Thoracic aorta (tissue), 2 donors: ENCODE measurements at regions not wholly inside any gene's neighbourhood (a gene's known extent, or its start where the extent isn't known, plus 50 kb on each side); places are given as distances from the start of the nearest gene placed in this dataset.
"Not testable (repeated sequence)": the region's sequence is repeated elsewhere in the genome, so short reads cannot be mapped to it uniquely, and the experiment has no call there.

Experiments
- ATAC-seq: fragments of 150-250 bp; one replicate; pipeline ENCODE4 v1.8.0; 2017; ENCODE audit warnings: low read depth; ENCODE audit not compliant: insufficient number of reproducible peaks, low FRiP score
- DNase-seq: peaks from one replicate; pipeline ENCODE4 v3.0.0-alpha.2; 2020; ENCODE audit warnings: low spot score
- H3K27ac ChIP-seq, 2 donors: fragments of 200-600 bp; sonication (generic); 1 replicate in 1 of 2; 2 replicates in 1 of 2; pipeline ENCODE4 v1.5.1; 2016; ENCODE audit warnings: mild to moderate bottlenecking in 2 of 2, moderate library complexity in 2 of 2
- H3K27me3 ChIP-seq: fragments of 200-600 bp; sonication (generic); replicated peaks from 2 replicates; pipeline ENCODE4 v1.6.0; 2016; ENCODE audit warnings: mild to moderate bottlenecking; ENCODE audit not compliant: insufficient read depth
- H3K36me3 ChIP-seq: fragments of 200-600 bp; sonication (generic); one replicate; pipeline ENCODE4 v1.5.1; 2016
- H3K4me1 ChIP-seq, 2 donors: fragments of 200-600 bp; sonication (generic); 1 replicate in 1 of 2; 2 replicates in 1 of 2; pipeline versions ENCODE4 v1.5.1 to v1.6.0; 2016; ENCODE audit warnings: low read depth in 2 of 2, mild to moderate bottlenecking in 1 of 2; ENCODE audit not compliant: control insufficient read depth in 1 of 2
- H3K4me3 ChIP-seq: fragments of 200-600 bp; sonication (generic); 2 replicates; pipeline ENCODE4 v1.5.1; 2016; ENCODE audit warnings: mild to moderate bottlenecking
- H3K9me3 ChIP-seq: fragments of 200-600 bp; sonication (generic); 2 replicates; pipeline ENCODE4 v1.5.1; 2016
- TF ChIP-seq, protein P1 (sequence below): fragments of 200-600 bp; sonication (generic); IDR thresholded peaks from one replicate; pipeline ENCODE4 v1.5.1; 2019; ENCODE audit warnings: antibody characterized with exemption

- ATAC-seq: no peak
- no peak overlapping the region for H3K27ac ChIP-seq
- H3K4me3 ChIP-seq: no peak overlapping the region
- TF ChIP-seq, protein P1, sequence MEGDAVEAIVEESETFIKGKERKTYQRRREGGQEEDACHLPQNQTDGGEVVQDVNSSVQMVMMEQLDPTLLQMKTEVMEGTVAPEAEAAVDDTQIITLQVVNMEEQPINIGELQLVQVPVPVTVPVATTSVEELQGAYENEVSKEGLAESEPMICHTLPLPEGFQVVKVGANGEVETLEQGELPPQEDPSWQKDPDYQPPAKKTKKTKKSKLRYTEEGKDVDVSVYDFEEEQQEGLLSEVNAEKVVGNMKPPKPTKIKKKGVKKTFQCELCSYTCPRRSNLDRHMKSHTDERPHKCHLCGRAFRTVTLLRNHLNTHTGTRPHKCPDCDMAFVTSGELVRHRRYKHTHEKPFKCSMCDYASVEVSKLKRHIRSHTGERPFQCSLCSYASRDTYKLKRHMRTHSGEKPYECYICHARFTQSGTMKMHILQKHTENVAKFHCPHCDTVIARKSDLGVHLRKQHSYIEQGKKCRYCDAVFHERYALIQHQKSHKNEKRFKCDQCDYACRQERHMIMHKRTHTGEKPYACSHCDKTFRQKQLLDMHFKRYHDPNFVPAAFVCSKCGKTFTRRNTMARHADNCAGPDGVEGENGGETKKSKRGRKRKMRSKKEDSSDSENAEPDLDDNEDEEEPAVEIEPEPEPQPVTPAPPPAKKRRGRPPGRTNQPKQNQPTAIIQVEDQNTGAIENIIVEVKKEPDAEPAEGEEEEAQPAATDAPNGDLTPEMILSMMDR: no peak
- no peaks in the 10 kb centered on the region for H3K36me3 ChIP-seq
- no peaks in the 10 kb centered on the region for H3K27me3 ChIP-seq
- no peaks in the 10 kb centered on the region for H3K9me3 ChIP-seq
- no peaks in the 10 kb centered on the region for H3K4me1 ChIP-seq
- DNase-seq: no peak
Observed at GRCh38 chr3:39724233-39724846, 85.1 kb upstream of the MYRIP start.

DNA sequence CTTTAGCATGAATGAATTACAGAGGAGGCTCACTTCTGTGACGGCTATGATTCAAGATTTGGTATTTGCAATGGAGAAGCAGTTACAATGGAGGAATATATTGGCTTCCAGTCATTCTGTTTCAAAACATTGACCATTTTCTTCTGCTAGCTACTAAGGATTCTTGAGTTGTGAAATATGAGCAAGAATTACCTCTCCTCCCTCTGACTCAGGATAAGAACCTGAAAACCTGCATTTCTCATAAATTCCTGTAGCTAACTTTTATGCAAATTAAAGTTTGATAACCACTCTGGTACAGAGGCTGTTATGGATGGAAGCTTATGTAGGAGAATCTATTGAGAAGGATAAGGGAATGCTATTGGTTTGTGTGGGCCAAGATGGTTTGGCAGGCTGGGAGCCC is 84.1 kb upstream of the MYRIP start:
- H3K4me1 ChIP-seq: no peaks in the 10 kb centered on the region
- DNase-seq (no peak), ATAC-seq (no peak)
- no peak overlapping the region for H3K27ac ChIP-seq
- no peaks in the 10 kb centered on the region for H3K36me3 ChIP-seq
- H3K9me3 ChIP-seq: no peaks in the 10 kb centered on the region
- H3K4me3 ChIP-seq: no peak overlapping the region
- H3K27me3 ChIP-seq: no peaks in the 10 kb centered on the region
- TF ChIP-seq, protein P1: no peak

GRCh38 chr3:39727415-39727814 is 82.0 kb upstream of the MYRIP start:
- Histone ChIP-seq H3K27ac (no peak overlapping the region), H3K4me1 (no peaks in the 10 kb centered on the region), H3K36me3 (no peaks in the 10 kb centered on the region), H3K27me3 (no peaks in the 10 kb centered on the region), H3K9me3 (no peaks in the 10 kb centered on the region), H3K4me3 (no peak overlapping the region)
- no peak for DNase-seq
- no peak for ATAC-seq
- TF ChIP-seq, protein P1: no peak

GRCh38 chr3:39733804-39734203 is 75.6 kb upstream of the MYRIP start:
- TF ChIP-seq, protein P1: no peak
- ATAC-seq (no peak), DNase-seq (no peak)
- Histone ChIP-seq H3K27ac (no peak overlapping the region), H3K27me3 (no peaks in the 10 kb centered on the region), H3K4me3 (no peak overlapping the region), H3K36me3 (no peaks in the 10 kb centered on the region), H3K4me1 (no peaks in the 10 kb centered on the region), H3K9me3 (no peaks in the 10 kb centered on the region)

- H3K4me1 ChIP-seq, H3K27me3 ChIP-seq, H3K36me3 ChIP-seq, H3K4me3 ChIP-seq, ATAC-seq, H3K27ac ChIP-seq, DNase-seq, H3K9me3 ChIP-seq: not testable (repeated sequence)
Observed at GRCh38 chr3:39739658-39740057, 69.8 kb upstream of the MYRIP start.

DNA sequence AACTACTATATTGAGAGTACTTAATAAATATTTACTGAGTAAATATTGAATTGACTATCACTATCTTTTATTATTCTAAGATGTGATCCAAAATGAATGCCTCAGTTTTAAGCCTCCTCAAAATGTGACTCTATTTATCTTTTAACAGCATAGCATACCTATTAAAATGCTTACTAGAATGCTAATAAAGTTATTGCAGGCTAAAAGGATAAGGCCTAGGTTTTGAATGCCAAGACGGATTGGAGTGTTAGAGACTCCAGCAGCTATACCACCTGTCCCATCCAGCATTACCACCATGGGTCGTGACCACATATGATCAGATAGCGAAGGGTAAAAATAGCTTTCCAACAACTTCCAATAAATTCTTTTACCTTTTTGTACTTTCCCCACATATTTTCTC is 64.7 kb upstream of the MYRIP start:
- H3K27me3 ChIP-seq: no peaks in the 10 kb centered on the region
- ATAC-seq (no peak), DNase-seq (no peak)
- no peaks in the 10 kb centered on the region for H3K36me3 ChIP-seq
- no peak overlapping the region for H3K27ac ChIP-seq
- H3K4me3 ChIP-seq: no peak overlapping the region
- H3K4me1 ChIP-seq: no peaks in the 10 kb centered on the region
- no peaks in the 10 kb centered on the region for H3K9me3 ChIP-seq
- TF ChIP-seq, protein P1: no peak
